ENCODE measurements at regions not wholly inside any gene's neighbourhood (a gene's known extent, or its start where the extent isn't known, plus 50 kb on each side); places are given as distances from the start of the nearest gene placed in this dataset.

DNA sequence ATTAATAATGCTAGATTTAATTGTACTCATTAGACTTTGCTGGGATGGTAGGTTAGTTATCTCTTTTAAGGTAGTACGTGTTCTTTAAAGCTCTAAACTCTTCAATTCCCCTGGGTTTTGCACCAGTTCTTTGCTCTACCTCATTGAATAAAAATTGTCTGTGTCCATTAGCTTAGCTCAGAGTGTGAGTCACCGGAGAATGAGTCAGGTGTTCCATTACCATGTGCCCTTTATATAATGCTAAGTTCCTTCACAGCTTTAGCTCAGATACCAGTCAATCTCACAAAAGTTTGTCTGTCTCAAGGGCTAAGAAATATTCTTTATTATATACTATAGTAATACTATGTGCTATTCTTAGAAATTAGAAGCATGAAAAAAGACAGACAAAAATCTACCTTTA, 339.4 kb downstream of the PRELID2 start:
- H3K27ac Mint-ChIP-seq: no peak overlapping the region
- H3K27me3 ChIP-seq (replicated peaks in 1 of 2; ENCODE audit: control insufficient read depth in 2 of 2, extremely low read depth in 1 of 2, insufficient read depth in 2 of 2, low read length in 1 of 2): no peaks in the 10 kb centered on the region
- DNase-seq (no peak), ATAC-seq (replicated peaks in 1 of 4) (no peak)
- H3K27me3 Mint-ChIP-seq: peaks cover 0 to 1% of the 10 kb centered on the region in 2 donors
- peaks cover 6 to 14% (median 9%) of the 10 kb centered on the region in 3 donors for H3K9me3 Mint-ChIP-seq
- H3K4me3 ChIP-seq (ENCODE audit: control insufficient read depth in 1 of 2, extremely low read depth in 1 of 2, low read length in 1 of 2): no peak overlapping the region
- no peaks in the 10 kb centered on the region for H3K9me3 ChIP-seq
- H3K36me3 ChIP-seq (ENCODE audit: control insufficient read depth in 2 of 2, extremely low read depth in 1 of 2, insufficient read depth in 1 of 2, low read length in 1 of 2): no peaks in the 10 kb centered on the region
- H3K27ac ChIP-seq (ENCODE audit: low read length): no peak overlapping the region
- no peaks in the 10 kb centered on the region for H3K36me3 Mint-ChIP-seq
- H3K4me1 Mint-ChIP-seq: no peaks in the 10 kb centered on the region
- ChIA-PET CTCF (no interaction called here), POLR2A (no interaction called here)
- no peaks in the 10 kb centered on the region for H3K4me1 ChIP-seq (ENCODE audit: control insufficient read depth in 1 of 2, extremely low read depth in 1 of 2, insufficient read depth in 2 of 2, low read length in 2 of 2)
- no CpG with 5 or more reads among the region's 2 CpGs for WGBS (ENCODE audit: insufficient coverage)
- no peak overlapping the region for H3K4me3 Mint-ChIP-seq

DNA sequence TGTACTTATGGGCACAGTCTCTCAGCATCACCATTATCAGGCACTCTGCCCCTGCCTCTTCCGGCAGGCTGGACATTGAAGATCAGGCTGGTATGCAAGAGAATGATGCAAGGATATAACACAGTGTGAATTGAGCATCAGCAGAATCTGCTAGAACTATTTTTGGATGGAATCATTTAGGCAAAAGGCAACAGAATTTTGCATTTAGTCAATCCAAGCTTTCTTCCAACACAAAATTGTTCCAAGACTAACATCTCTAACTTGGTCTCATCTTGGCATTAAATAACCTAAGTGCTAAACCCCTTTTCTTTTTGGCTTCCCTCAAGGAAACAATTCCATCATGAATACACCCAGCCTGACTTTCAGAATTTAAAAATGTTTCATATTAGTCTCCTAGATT, 339.9 kb downstream of the PRELID2 start:
- ChIA-PET POLR2A (no interaction called here), CTCF (no interaction called here)
- H3K27ac ChIP-seq (ENCODE audit: low read length): no peak overlapping the region
- H3K36me3 Mint-ChIP-seq: no peaks in the 10 kb centered on the region
- no peaks in the 10 kb centered on the region for H3K9me3 ChIP-seq
- no peaks in the 10 kb centered on the region for H3K27me3 ChIP-seq (replicated peaks in 1 of 2; ENCODE audit: control insufficient read depth in 2 of 2, extremely low read depth in 1 of 2, insufficient read depth in 2 of 2, low read length in 1 of 2)
- H3K27me3 Mint-ChIP-seq: peaks cover 0 to under 1% of the 10 kb centered on the region in 2 donors
- no peaks in the 10 kb centered on the region for H3K36me3 ChIP-seq (ENCODE audit: control insufficient read depth in 2 of 2, extremely low read depth in 1 of 2, insufficient read depth in 1 of 2, low read length in 1 of 2)
- ATAC-seq (replicated peaks in 1 of 4): no peak
- H3K4me1 Mint-ChIP-seq: no peaks in the 10 kb centered on the region
- no CpG with 5 or more reads among the region's 1 CpG for WGBS (ENCODE audit: insufficient coverage)
- no peak overlapping the region for H3K4me3 Mint-ChIP-seq
- H3K4me1 ChIP-seq (ENCODE audit: control insufficient read depth in 1 of 2, extremely low read depth in 1 of 2, insufficient read depth in 2 of 2, low read length in 2 of 2): no peaks in the 10 kb centered on the region
- no peak for DNase-seq
- no peak overlapping the region for H3K27ac Mint-ChIP-seq
- H3K9me3 Mint-ChIP-seq: peaks cover 6 to 13% (median 9%) of the 10 kb centered on the region in 3 donors
- H3K4me3 ChIP-seq (ENCODE audit: control insufficient read depth in 1 of 2, extremely low read depth in 1 of 2, low read length in 1 of 2): no peak overlapping the region

DNA sequence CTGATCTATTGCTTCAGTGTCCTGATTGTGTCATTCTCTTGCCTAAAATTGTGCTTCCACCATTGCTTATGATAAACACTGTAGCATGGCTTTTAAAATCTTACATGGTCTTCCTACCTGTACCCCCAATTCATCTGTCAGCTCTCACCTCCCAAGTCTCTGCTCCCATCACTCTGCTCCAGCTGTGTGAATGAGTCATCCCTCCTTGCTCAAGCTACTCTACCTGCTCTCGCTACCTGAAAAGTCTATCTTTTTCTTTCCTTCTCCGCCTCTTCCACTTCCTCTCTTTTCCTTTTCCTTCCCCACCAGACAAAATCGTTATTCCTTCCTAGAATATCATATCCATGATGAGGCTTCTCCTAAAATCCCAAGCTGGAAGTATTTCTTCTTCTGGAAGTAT, 341.7 kb downstream of the PRELID2 start:
- Histone ChIP-seq H3K9me3 (no peaks in the 10 kb centered on the region), H3K36me3 (ENCODE audit: control insufficient read depth in 2 of 2, extremely low read depth in 1 of 2, insufficient read depth in 1 of 2, low read length in 1 of 2) (no peaks in the 10 kb centered on the region), H3K4me1 (ENCODE audit: control insufficient read depth in 1 of 2, extremely low read depth in 1 of 2, insufficient read depth in 2 of 2, low read length in 2 of 2) (no peaks in the 10 kb centered on the region), H3K4me3 (ENCODE audit: control insufficient read depth in 1 of 2, extremely low read depth in 1 of 2, low read length in 1 of 2) (no peak overlapping the region), H3K27ac (ENCODE audit: low read length) (no peak overlapping the region), H3K27me3 (replicated peaks in 1 of 2; ENCODE audit: control insufficient read depth in 2 of 2, extremely low read depth in 1 of 2, insufficient read depth in 2 of 2, low read length in 1 of 2) (no peaks in the 10 kb centered on the region)
- Mint-ChIP-seq H3K4me1 (no peaks in the 10 kb centered on the region), H3K27ac (no peak overlapping the region), H3K9me3 (peaks cover 6 to 12% (median 8%) of the 10 kb centered on the region in 3 donors), H3K36me3 (no peaks in the 10 kb centered on the region), H3K4me3 (no peak overlapping the region), H3K27me3 (no peaks in the 10 kb centered on the region)
- DNase-seq (no peak), ATAC-seq (replicated peaks in 1 of 4) (no peak)
- 78% methylated on average over 3 of the region's 3 CpGs for WGBS (ENCODE audit: insufficient coverage)
- CTCF ChIA-PET: no interaction called here
- POLR2A ChIA-PET: no interaction called here

DNA sequence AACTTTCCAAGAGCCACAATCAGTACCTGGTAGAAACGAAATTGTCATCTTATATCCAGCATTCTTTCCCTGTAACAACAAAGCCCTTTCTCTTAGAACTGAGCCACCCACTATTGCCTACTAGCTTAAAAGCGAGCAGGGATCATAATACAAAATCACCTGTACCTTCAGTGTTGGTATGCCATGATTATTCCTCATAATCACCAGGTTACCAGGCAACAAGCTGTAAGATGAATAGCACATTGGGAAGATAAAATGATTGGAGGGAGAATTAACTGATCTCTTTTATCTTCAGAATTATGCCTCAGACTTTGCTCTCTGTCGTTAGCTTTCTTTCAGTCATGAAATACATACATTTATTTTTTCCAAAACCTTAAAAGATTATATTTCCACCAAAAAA, 345.6 kb downstream of the PRELID2 start:
- Histone ChIP-seq H3K27me3 (replicated peaks in 1 of 2; ENCODE audit: control insufficient read depth in 2 of 2, extremely low read depth in 1 of 2, insufficient read depth in 2 of 2, low read length in 1 of 2) (no peaks in the 10 kb centered on the region), H3K4me3 (ENCODE audit: control insufficient read depth in 1 of 2, extremely low read depth in 1 of 2, low read length in 1 of 2) (no peak overlapping the region), H3K4me1 (ENCODE audit: control insufficient read depth in 1 of 2, extremely low read depth in 1 of 2, insufficient read depth in 2 of 2, low read length in 2 of 2) (no peaks in the 10 kb centered on the region), H3K9me3 (no peaks in the 10 kb centered on the region), H3K36me3 (ENCODE audit: control insufficient read depth in 2 of 2, extremely low read depth in 1 of 2, insufficient read depth in 1 of 2, low read length in 1 of 2) (no peaks in the 10 kb centered on the region), H3K27ac (ENCODE audit: low read length) (no peak overlapping the region)
- H3K36me3 Mint-ChIP-seq: no peaks in the 10 kb centered on the region
- POLR2A ChIA-PET: no interaction called here
- peaks cover 6 to 8% (median 8%) of the 10 kb centered on the region in 3 donors for H3K9me3 Mint-ChIP-seq
- H3K27me3 Mint-ChIP-seq: no peaks in the 10 kb centered on the region
- DNase-seq: no peak
- H3K4me3 Mint-ChIP-seq: no peak overlapping the region
- H3K27ac Mint-ChIP-seq: no peak overlapping the region
- CTCF ChIA-PET: no interaction called here
- no peaks in the 10 kb centered on the region for H3K4me1 Mint-ChIP-seq
- 33% methylated on average over 1 of the region's 3 CpGs for WGBS (ENCODE audit: insufficient coverage)
- no peak for ATAC-seq (replicated peaks in 1 of 4)

DNA sequence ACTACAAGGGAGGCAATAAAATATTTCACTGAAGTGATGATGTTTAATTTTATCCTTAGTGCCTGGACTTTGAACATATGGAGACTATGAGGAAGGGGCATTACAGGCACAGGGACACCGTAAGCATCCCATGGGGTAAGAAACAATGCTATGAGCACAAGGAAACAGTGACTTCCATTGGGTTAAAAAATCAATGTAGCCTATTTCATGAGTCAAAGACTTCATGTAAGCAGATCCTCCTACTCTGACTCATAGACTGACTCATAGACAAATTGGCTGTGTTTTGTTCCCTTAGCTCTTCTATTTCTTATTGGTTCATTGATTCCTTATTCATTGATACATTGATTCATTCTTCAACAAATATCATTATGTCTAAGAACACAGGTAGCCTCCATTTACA, 351.0 kb downstream of the PRELID2 start:
- WGBS (ENCODE audit: insufficient coverage): 100% methylated on average over 1 of the region's 1 CpG
- Mint-ChIP-seq H3K4me1 (no peaks in the 10 kb centered on the region), H3K9me3 (peaks cover 3 to 4% (median 4%) of the 10 kb centered on the region in 3 donors), H3K4me3 (no peak overlapping the region), H3K36me3 (no peaks in the 10 kb centered on the region), H3K27me3 (no peaks in the 10 kb centered on the region), H3K27ac (no peak overlapping the region)
- Histone ChIP-seq H3K27me3 (replicated peaks in 1 of 2; ENCODE audit: control insufficient read depth in 2 of 2, extremely low read depth in 1 of 2, insufficient read depth in 2 of 2, low read length in 1 of 2) (no peaks in the 10 kb centered on the region), H3K4me1 (ENCODE audit: control insufficient read depth in 1 of 2, extremely low read depth in 1 of 2, insufficient read depth in 2 of 2, low read length in 2 of 2) (no peaks in the 10 kb centered on the region), H3K27ac (ENCODE audit: low read length) (no peak overlapping the region), H3K36me3 (ENCODE audit: control insufficient read depth in 2 of 2, extremely low read depth in 1 of 2, insufficient read depth in 1 of 2, low read length in 1 of 2) (no peaks in the 10 kb centered on the region), H3K4me3 (ENCODE audit: control insufficient read depth in 1 of 2, extremely low read depth in 1 of 2, low read length in 1 of 2) (no peak overlapping the region), H3K9me3 (no peaks in the 10 kb centered on the region)
- ChIA-PET CTCF (no interaction called here), POLR2A (no interaction called here)
- DNase-seq (no peak), ATAC-seq (replicated peaks in 1 of 4) (no peak)

DNA sequence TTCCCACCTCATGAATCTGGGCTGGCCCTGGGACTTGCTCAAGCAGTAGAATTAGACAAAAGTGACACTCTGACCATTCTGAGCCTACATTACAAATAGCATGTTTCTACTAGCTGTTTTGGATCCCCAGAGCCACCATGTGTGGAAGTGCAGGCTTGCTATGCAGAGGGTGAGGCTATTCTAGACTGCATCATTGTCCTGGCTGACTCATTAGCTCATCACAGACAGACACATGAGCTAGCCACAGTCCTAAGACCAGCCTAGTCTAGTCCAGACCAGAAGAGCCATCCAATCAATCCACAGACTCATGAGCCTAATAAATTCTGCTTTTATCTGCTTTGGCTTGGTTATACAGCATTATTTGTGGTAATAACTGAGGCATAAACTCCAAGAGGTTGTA, 351.9 kb downstream of the PRELID2 start:
- Histone ChIP-seq H3K36me3 (ENCODE audit: control insufficient read depth in 2 of 2, extremely low read depth in 1 of 2, insufficient read depth in 1 of 2, low read length in 1 of 2) (no peaks in the 10 kb centered on the region), H3K9me3 (no peaks in the 10 kb centered on the region), H3K27ac (ENCODE audit: low read length) (no peak overlapping the region), H3K27me3 (replicated peaks in 1 of 2; ENCODE audit: control insufficient read depth in 2 of 2, extremely low read depth in 1 of 2, insufficient read depth in 2 of 2, low read length in 1 of 2) (no peaks in the 10 kb centered on the region), H3K4me3 (ENCODE audit: control insufficient read depth in 1 of 2, extremely low read depth in 1 of 2, low read length in 1 of 2) (no peak overlapping the region), H3K4me1 (ENCODE audit: control insufficient read depth in 1 of 2, extremely low read depth in 1 of 2, insufficient read depth in 2 of 2, low read length in 2 of 2) (no peaks in the 10 kb centered on the region)
- Mint-ChIP-seq H3K27ac (no peak overlapping the region), H3K27me3 (no peaks in the 10 kb centered on the region), H3K4me1 (no peaks in the 10 kb centered on the region), H3K36me3 (no peaks in the 10 kb centered on the region), H3K4me3 (no peak overlapping the region), H3K9me3 (peaks cover 3 to 10% (median 4%) of the 10 kb centered on the region in 3 donors)
- ChIA-PET CTCF (no interaction called here), POLR2A (no interaction called here)
- DNase-seq (no peak), ATAC-seq (replicated peaks in 1 of 4) (no peak)

DNA sequence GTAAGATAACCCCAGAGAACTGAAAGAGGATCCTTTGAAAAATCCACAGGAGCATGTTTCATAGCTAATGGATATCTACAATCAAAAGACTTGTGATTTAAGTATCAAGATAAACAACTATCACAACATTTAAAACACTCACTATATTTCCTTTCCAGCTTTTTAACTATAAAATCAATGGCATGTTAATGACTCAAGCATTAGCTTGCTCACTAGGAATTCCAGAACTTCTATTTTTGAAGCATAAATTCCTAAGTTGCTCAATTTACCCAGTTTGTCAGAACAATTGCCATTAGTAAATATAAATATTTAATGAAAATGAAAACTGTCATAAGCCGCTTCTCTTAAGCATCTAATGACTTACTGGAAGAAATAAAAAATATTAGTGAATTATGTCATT, 355.3 kb downstream of the PRELID2 start:
- Mint-ChIP-seq H3K27ac (no peak overlapping the region), H3K36me3 (no peaks in the 10 kb centered on the region), H3K27me3 (no peaks in the 10 kb centered on the region), H3K9me3 (peaks cover 3 to 10% (median 9%) of the 10 kb centered on the region in 3 donors), H3K4me3 (no peak overlapping the region), H3K4me1 (no peaks in the 10 kb centered on the region)
- H3K4me3 ChIP-seq (ENCODE audit: control insufficient read depth in 1 of 2, extremely low read depth in 1 of 2, low read length in 1 of 2): no peak overlapping the region
- H3K36me3 ChIP-seq (ENCODE audit: control insufficient read depth in 2 of 2, extremely low read depth in 1 of 2, insufficient read depth in 1 of 2, low read length in 1 of 2): no peaks in the 10 kb centered on the region
- ChIA-PET CTCF (no interaction called here), POLR2A (no interaction called here)
- H3K27me3 ChIP-seq (replicated peaks in 1 of 2; ENCODE audit: control insufficient read depth in 2 of 2, extremely low read depth in 1 of 2, insufficient read depth in 2 of 2, low read length in 1 of 2): no peaks in the 10 kb centered on the region
- H3K27ac ChIP-seq (ENCODE audit: low read length): no peak overlapping the region
- H3K4me1 ChIP-seq (ENCODE audit: control insufficient read depth in 1 of 2, extremely low read depth in 1 of 2, insufficient read depth in 2 of 2, low read length in 2 of 2): no peaks in the 10 kb centered on the region
- ATAC-seq (replicated peaks in 1 of 4) (no peak), DNase-seq (no peak)
- peaks cover 2% of the 10 kb centered on the region for H3K9me3 ChIP-seq
- WGBS (ENCODE audit: insufficient coverage): no CpG with 5 or more reads among the region's 1 CpG
